Neural progenitor cell (in vitro differentiated cells): ENCODE measurements at regions not wholly inside any gene's neighbourhood (a gene's known extent, or its start where the extent isn't known, plus 50 kb on each side); places are given as distances from the start of the nearest gene placed in this dataset.

Experiments
- DNase-seq: peaks from one replicate; pipeline ENCODE4 v3.0.0-alpha.2; 2016; ENCODE audit warnings: low spot score
- H2AFZ ChIP-seq: fragments of 200-600 bp; sonication (generic); replicated peaks from 2 replicates; pipeline ENCODE4 v1.6.1; 2016; ENCODE audit warnings: antibody characterized with exemption
- H3F3A ChIP-seq: fragments of 200-600 bp; sonication (generic); 2 replicates; pipeline ENCODE4 v1.6.1; 2016; ENCODE audit warnings: antibody characterized with exemption, low read depth
- H3K27ac ChIP-seq: fragments of 200-600 bp; sonication (generic); 2 replicates; pipeline ENCODE4 v1.5.1; 2016; ENCODE audit warnings: mild to moderate bottlenecking
- H3K27me3 ChIP-seq: fragments of 200-600 bp; sonication (generic); 2 replicates; pipeline ENCODE4 v1.6.1; 2016; ENCODE audit warnings: mild to moderate bottlenecking, moderate library complexity
- H3K36me3 ChIP-seq: fragments of 200-600 bp; sonication (generic); 2 replicates; pipeline ENCODE4 v1.5.1; 2016
- H3K4me1 ChIP-seq: fragments of 200-600 bp; sonication (generic); 2 replicates; pipeline ENCODE4 v1.6.1; 2016; ENCODE audit warnings: mixed run types
- H3K4me2 ChIP-seq: fragments of 200-600 bp; sonication (generic); 2 replicates; pipeline ENCODE4 v1.6.1; 2016
- H3K4me3 ChIP-seq: fragments of 200-600 bp; sonication (generic); 2 replicates; pipeline ENCODE4 v1.5.1; 2016
- H3K79me2 ChIP-seq: fragments of 200-600 bp; sonication (generic); 2 replicates; pipeline ENCODE4 v1.6.1; 2016; ENCODE audit warnings: low read depth
- H3K9ac ChIP-seq: fragments of 200-600 bp; sonication (generic); 2 replicates; pipeline ENCODE4 v1.6.1; 2016
- H3K9me3 ChIP-seq: fragments of 200-600 bp; sonication (generic); 2 replicates; pipeline ENCODE4 v1.5.1; 2016; ENCODE audit warnings: low read depth
- H4K20me1 ChIP-seq: fragments of 200-600 bp; sonication (generic); 2 replicates; pipeline ENCODE4 v1.6.1; 2016; ENCODE audit warnings: low read depth
- H3K27ac Mint-ChIP-seq: 3 replicates; pipeline ENCODE4 v1.8.0; 2021; ENCODE audit warnings: mixed read lengths
- H3K27me3 Mint-ChIP-seq: 2 replicates; pipeline ENCODE4 v1.8.0; 2022; ENCODE audit warnings: low read depth, mild to moderate bottlenecking, inconsistent platforms, moderate library complexity, mixed read lengths; ENCODE audit not compliant: insufficient read depth
- H3K36me3 Mint-ChIP-seq: 3 replicates; pipeline ENCODE4 v1.8.0; 2021; ENCODE audit warnings: mixed read lengths
- H3K4me1 Mint-ChIP-seq: 3 replicates; pipeline ENCODE4 v1.8.0; 2021; ENCODE audit warnings: mixed read lengths
- H3K4me3 Mint-ChIP-seq: 3 replicates; pipeline ENCODE4 v1.8.0; 2021; ENCODE audit warnings: mild to moderate bottlenecking, moderate library complexity, mixed read lengths
- H3K9me3 Mint-ChIP-seq: 3 replicates; pipeline ENCODE4 v1.8.0; 2020; ENCODE audit warnings: mixed read lengths
- EZH2 ChIP-seq: fragments of 200-600 bp; sonication (generic); IDR thresholded peaks from 2 replicates; pipeline ENCODE4 v1.6.1; 2017; ENCODE audit warnings: antibody characterized with exemption, mild to moderate bottlenecking, moderate library complexity
- EZH2phosphoT487 ChIP-seq: fragments of 200-600 bp; sonication (generic); IDR thresholded peaks from 2 replicates; pipeline ENCODE4 v1.6.1; 2017; ENCODE audit warnings: antibody characterized with exemption
- TF ChIP-seq, protein P1 (sequence below): fragments of 200-600 bp; sonication (generic); IDR thresholded peaks from 2 replicates; pipeline ENCODE4 v1.5.1; 2017; ENCODE audit warnings: antibody characterized with exemption, mild to moderate bottlenecking

DNA sequence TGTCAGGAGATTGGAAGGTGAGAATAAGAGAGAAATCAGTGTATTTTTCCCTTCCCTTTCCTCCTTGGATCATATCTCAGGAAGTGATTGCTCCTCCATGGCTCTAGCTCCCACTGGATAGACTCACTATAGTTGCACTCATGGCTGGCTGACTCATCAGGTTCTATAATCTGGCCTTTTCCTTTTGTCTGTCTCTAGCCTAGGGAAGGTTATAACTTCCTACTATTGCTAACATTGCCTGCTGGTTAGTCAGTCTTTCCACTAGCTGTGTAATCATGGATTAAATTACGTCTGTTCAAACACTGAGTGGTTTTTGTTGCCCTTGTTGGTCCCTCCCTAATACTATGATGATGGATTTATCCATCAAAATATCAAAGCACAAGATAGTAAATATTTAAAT, 195.5 kb upstream of the VEGFC start:
- Histone ChIP-seq H3K9me3 (no peaks in the 10 kb centered on the region), H3K36me3 (no peaks in the 10 kb centered on the region), H3K4me2 (no peak overlapping the region), H3K27me3 (no peaks in the 10 kb centered on the region), H3F3A (no peaks in the 10 kb centered on the region), H3K27ac (no peak overlapping the region), H3K79me2 (no peaks in the 10 kb centered on the region), H4K20me1 (no peaks in the 10 kb centered on the region), H3K4me1 (no peaks in the 10 kb centered on the region), H2AFZ (no peak overlapping the region), H3K9ac (no peak overlapping the region), H3K4me3 (no peak overlapping the region)
- no peaks in the 10 kb centered on the region for H3K4me1 Mint-ChIP-seq
- no peak for DNase-seq
- H3K27ac Mint-ChIP-seq: no peak overlapping the region
- H3K4me3 Mint-ChIP-seq: no peak overlapping the region
- no peaks in the 10 kb centered on the region for H3K36me3 Mint-ChIP-seq
- TF ChIP-seq EZH2: no peak
- no peak for TF ChIP-seq EZH2phosphoT487
- TF ChIP-seq, protein P1, sequence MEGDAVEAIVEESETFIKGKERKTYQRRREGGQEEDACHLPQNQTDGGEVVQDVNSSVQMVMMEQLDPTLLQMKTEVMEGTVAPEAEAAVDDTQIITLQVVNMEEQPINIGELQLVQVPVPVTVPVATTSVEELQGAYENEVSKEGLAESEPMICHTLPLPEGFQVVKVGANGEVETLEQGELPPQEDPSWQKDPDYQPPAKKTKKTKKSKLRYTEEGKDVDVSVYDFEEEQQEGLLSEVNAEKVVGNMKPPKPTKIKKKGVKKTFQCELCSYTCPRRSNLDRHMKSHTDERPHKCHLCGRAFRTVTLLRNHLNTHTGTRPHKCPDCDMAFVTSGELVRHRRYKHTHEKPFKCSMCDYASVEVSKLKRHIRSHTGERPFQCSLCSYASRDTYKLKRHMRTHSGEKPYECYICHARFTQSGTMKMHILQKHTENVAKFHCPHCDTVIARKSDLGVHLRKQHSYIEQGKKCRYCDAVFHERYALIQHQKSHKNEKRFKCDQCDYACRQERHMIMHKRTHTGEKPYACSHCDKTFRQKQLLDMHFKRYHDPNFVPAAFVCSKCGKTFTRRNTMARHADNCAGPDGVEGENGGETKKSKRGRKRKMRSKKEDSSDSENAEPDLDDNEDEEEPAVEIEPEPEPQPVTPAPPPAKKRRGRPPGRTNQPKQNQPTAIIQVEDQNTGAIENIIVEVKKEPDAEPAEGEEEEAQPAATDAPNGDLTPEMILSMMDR: no peak
- H3K9me3 Mint-ChIP-seq: no peaks in the 10 kb centered on the region
- H3K27me3 Mint-ChIP-seq: no peaks in the 10 kb centered on the region

DNA sequence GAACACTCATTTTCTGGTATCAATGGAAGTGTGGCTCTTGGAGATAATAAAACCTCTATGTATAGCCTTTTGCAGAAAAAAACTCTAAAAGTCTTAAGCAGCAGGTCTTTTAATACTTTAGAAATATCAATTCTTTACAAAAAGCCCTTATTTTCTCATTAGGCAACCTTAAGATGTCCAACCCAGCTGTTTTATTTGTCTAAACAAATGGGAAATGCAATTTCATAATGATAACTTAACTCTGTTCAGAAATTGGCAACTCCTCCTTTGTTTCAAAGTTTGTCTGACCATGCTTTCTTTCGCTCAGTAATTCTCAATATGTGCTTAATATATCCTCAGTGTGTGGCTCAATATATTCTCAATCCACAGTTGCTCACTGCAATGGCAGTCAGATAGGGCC, 196.5 kb upstream of the VEGFC start:
- no peak overlapping the region for H3K27ac ChIP-seq
- H4K20me1 ChIP-seq: no peaks in the 10 kb centered on the region
- no peaks in the 10 kb centered on the region for H3K36me3 ChIP-seq
- no peaks in the 10 kb centered on the region for H3K27me3 ChIP-seq
- no peak for TF ChIP-seq EZH2
- TF ChIP-seq, protein P1: no peak
- no peak for TF ChIP-seq EZH2phosphoT487
- no peak overlapping the region for H3K4me3 ChIP-seq
- no peak overlapping the region for H3K9ac ChIP-seq
- no peak overlapping the region for H2AFZ ChIP-seq
- H3K4me1 Mint-ChIP-seq: no peaks in the 10 kb centered on the region
- H3K79me2 ChIP-seq: no peaks in the 10 kb centered on the region
- no peaks in the 10 kb centered on the region for H3K36me3 Mint-ChIP-seq
- no peaks in the 10 kb centered on the region for H3K27me3 Mint-ChIP-seq
- no peaks in the 10 kb centered on the region for H3K4me1 ChIP-seq
- H3K4me2 ChIP-seq: no peak overlapping the region
- H3F3A ChIP-seq: no peaks in the 10 kb centered on the region
- no peak overlapping the region for H3K4me3 Mint-ChIP-seq
- no peaks in the 10 kb centered on the region for H3K9me3 ChIP-seq
- H3K9me3 Mint-ChIP-seq: no peaks in the 10 kb centered on the region
- DNase-seq: no peak
- H3K27ac Mint-ChIP-seq: no peak overlapping the region

DNA sequence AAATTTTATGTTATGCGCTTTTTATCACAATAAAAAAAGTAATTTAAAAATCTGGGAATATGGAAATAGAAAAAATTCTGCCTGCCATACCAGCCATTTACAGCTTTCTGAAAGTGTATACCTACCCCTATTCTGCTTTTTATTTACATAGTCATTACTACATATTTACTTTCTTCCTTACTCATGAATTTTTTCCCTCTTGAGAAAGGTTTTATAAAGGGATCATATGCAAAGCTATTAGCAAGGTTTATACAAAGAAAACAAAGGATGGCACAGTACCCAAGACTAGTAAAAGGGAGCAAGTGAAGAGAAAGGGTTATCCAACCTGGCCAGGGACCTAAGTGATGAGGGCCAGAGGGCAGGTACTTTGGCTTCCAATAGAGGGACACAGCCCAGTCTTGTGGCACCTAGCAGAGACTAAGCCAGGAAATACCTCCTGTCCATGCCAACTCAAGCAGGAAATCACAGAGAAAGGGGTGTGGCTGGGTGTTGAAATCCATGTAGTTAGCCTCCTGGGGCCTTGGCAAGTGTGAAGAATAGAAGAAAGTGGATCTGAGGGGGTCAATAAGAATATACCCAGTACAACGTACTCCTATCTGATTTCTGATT, 207.3 kb upstream of the VEGFC start:
- Mint-ChIP-seq H3K27me3 (no peaks in the 10 kb centered on the region), H3K36me3 (no peaks in the 10 kb centered on the region), H3K4me3 (no peak overlapping the region), H3K9me3 (peaks cover 2% of the 10 kb centered on the region), H3K27ac (no peak overlapping the region), H3K4me1 (no peaks in the 10 kb centered on the region)
- TF ChIP-seq EZH2 (no peak), EZH2phosphoT487 (no peak)
- TF ChIP-seq, protein P1: no peak
- peaks cover 5% of the 10 kb centered on the region for H3K9me3 ChIP-seq
- no peak overlapping the region for H3K27ac ChIP-seq
- no peak for DNase-seq
- no peaks in the 10 kb centered on the region for H3K27me3 ChIP-seq
- no peak overlapping the region for H3K4me3 ChIP-seq
- H3K4me1 ChIP-seq: no peaks in the 10 kb centered on the region
- no peaks in the 10 kb centered on the region for H3K36me3 ChIP-seq
- no peak overlapping the region for H3K4me2 ChIP-seq
- H3K79me2 ChIP-seq: no peaks in the 10 kb centered on the region
- no peaks in the 10 kb centered on the region for H4K20me1 ChIP-seq
- H3K9ac ChIP-seq: no peak overlapping the region
- no peaks in the 10 kb centered on the region for H3F3A ChIP-seq
- no peak overlapping the region for H2AFZ ChIP-seq
